ENCODE measurements at regions not wholly inside any gene's neighbourhood (a gene's known extent, or its start where the extent isn't known, plus 50 kb on each side); places are given as distances from the start of the nearest gene placed in this dataset.

GRCh38 chr16:65634833-65635232, 513.0 kb upstream of the CDH11 start:
- H3K27ac ChIP-seq, result no peak overlapping the region
- no peaks in the 10 kb centered on the region for H3K9me3 ChIP-seq (ENCODE audit: low read depth)
- DNase-seq (ENCODE audit: low spot score), result no peak
- H3K36me3 ChIP-seq (replicated peaks; ENCODE audit: insufficient read depth, low read depth), result no peaks in the 10 kb centered on the region
- no peaks in the 10 kb centered on the region for H3K27me3 ChIP-seq
- TF ChIP-seq CTCF (IDR thresholded peaks at IDR 0.05; ENCODE audit: poor library complexity) (no peak), EZH2phosphoT487 (IDR thresholded peaks at IDR 0.05; ENCODE audit: low read depth, severe bottlenecking, unreplicated experiment) (no peak), EZH2 (IDR thresholded peaks at IDR 0.05; ENCODE audit: borderline replicate concordance) (no peak)
- H3K9me2 ChIP-seq (replicated peaks; ENCODE audit: insufficient read depth), result no peaks in the 10 kb centered on the region
- no peak overlapping the region for H3K4me2 ChIP-seq
- 96% methylated on average over 1 of the region's 1 CpG for WGBS (ENCODE audit: low lambda C conversion rate, missing lambda C conversion rate)
- no peaks in the 10 kb centered on the region for H3K79me2 ChIP-seq
- H3K4me1 ChIP-seq (ENCODE audit: insufficient read depth), result no peaks in the 10 kb centered on the region
- H2AFZ ChIP-seq, result no peak overlapping the region
- H4K20me1 ChIP-seq (ENCODE audit: insufficient read depth, poor library complexity, severe bottlenecking), result no peaks in the 10 kb centered on the region
- no peak overlapping the region for H3K4me3 ChIP-seq

GRCh38 chr16:65634291-65634690, 512.4 kb upstream of the CDH11 start:
- H3K79me2 ChIP-seq, result no peaks in the 10 kb centered on the region
- DNase-seq (ENCODE audit: low spot score), result no peak
- no peaks in the 10 kb centered on the region for H3K36me3 ChIP-seq (replicated peaks; ENCODE audit: insufficient read depth, low read depth)
- no peak for TF ChIP-seq CTCF (IDR thresholded peaks at IDR 0.05; ENCODE audit: poor library complexity)
- no peak for TF ChIP-seq EZH2phosphoT487 (IDR thresholded peaks at IDR 0.05; ENCODE audit: low read depth, severe bottlenecking, unreplicated experiment)
- no peak for TF ChIP-seq EZH2 (IDR thresholded peaks at IDR 0.05; ENCODE audit: borderline replicate concordance)
- no peak overlapping the region for H3K4me3 ChIP-seq
- no peaks in the 10 kb centered on the region for H3K9me2 ChIP-seq (replicated peaks; ENCODE audit: insufficient read depth)
- no peaks in the 10 kb centered on the region for H3K9me3 ChIP-seq (ENCODE audit: low read depth)
- no peak overlapping the region for H3K27ac ChIP-seq
- H3K27me3 ChIP-seq, result no peaks in the 10 kb centered on the region
- H2AFZ ChIP-seq, result no peak overlapping the region
- no peaks in the 10 kb centered on the region for H3K4me1 ChIP-seq (ENCODE audit: insufficient read depth)
- H3K4me2 ChIP-seq, result no peak overlapping the region
- WGBS (ENCODE audit: low lambda C conversion rate, missing lambda C conversion rate), result 95% methylated on average over 5 of the region's 5 CpGs
- H4K20me1 ChIP-seq (ENCODE audit: insufficient read depth, poor library complexity, severe bottlenecking), result no peaks in the 10 kb centered on the region

GRCh38 chr16:65624666-65625065, 502.8 kb upstream of the CDH11 start:
- WGBS (ENCODE audit: low lambda C conversion rate, missing lambda C conversion rate), result 81% methylated on average over 2 of the region's 2 CpGs
- TF ChIP-seq CTCF (IDR thresholded peaks at IDR 0.05; ENCODE audit: poor library complexity), result no peak
- TF ChIP-seq EZH2phosphoT487 (IDR thresholded peaks at IDR 0.05; ENCODE audit: low read depth, severe bottlenecking, unreplicated experiment), result no peak
- TF ChIP-seq EZH2 (IDR thresholded peaks at IDR 0.05; ENCODE audit: borderline replicate concordance), result no peak
- Histone ChIP-seq H3K4me2 (no peak overlapping the region), H2AFZ (no peak overlapping the region), H3K36me3 (replicated peaks; ENCODE audit: insufficient read depth, low read depth) (no peaks in the 10 kb centered on the region), H4K20me1 (ENCODE audit: insufficient read depth, poor library complexity, severe bottlenecking) (no peaks in the 10 kb centered on the region), H3K79me2 (no peaks in the 10 kb centered on the region), H3K27me3 (no peaks in the 10 kb centered on the region), H3K4me3 (no peak overlapping the region), H3K4me1 (ENCODE audit: insufficient read depth) (no peaks in the 10 kb centered on the region), H3K9me2 (replicated peaks; ENCODE audit: insufficient read depth) (no peaks in the 10 kb centered on the region), H3K9me3 (ENCODE audit: low read depth) (no peaks in the 10 kb centered on the region), H3K27ac (no peak overlapping the region)
- no peak for DNase-seq (ENCODE audit: low spot score)

GRCh38 chr16:65624229-65624628, 502.4 kb upstream of the CDH11 start:
- no peaks in the 10 kb centered on the region for H3K36me3 ChIP-seq (replicated peaks; ENCODE audit: insufficient read depth, low read depth)
- no peaks in the 10 kb centered on the region for H3K79me2 ChIP-seq
- no peaks in the 10 kb centered on the region for H3K9me2 ChIP-seq (replicated peaks; ENCODE audit: insufficient read depth)
- H3K4me3 ChIP-seq, result no peak overlapping the region
- 77% methylated on average over 2 of the region's 2 CpGs for WGBS (ENCODE audit: low lambda C conversion rate, missing lambda C conversion rate)
- H4K20me1 ChIP-seq (ENCODE audit: insufficient read depth, poor library complexity, severe bottlenecking), result no peaks in the 10 kb centered on the region
- TF ChIP-seq EZH2phosphoT487 (IDR thresholded peaks at IDR 0.05; ENCODE audit: low read depth, severe bottlenecking, unreplicated experiment) (no peak), CTCF (IDR thresholded peaks at IDR 0.05; ENCODE audit: poor library complexity) (no peak), EZH2 (IDR thresholded peaks at IDR 0.05; ENCODE audit: borderline replicate concordance) (no peak)
- H3K9me3 ChIP-seq (ENCODE audit: low read depth), result no peaks in the 10 kb centered on the region
- no peaks in the 10 kb centered on the region for H3K27me3 ChIP-seq
- no peak overlapping the region for H3K27ac ChIP-seq
- no peaks in the 10 kb centered on the region for H3K4me1 ChIP-seq (ENCODE audit: insufficient read depth)
- H2AFZ ChIP-seq, result no peak overlapping the region
- H3K4me2 ChIP-seq, result no peak overlapping the region
- DNase-seq (ENCODE audit: low spot score), result no peak
